DMS79 treated with DMSO at 0.1 percent for 48 hours (cell line): ENCODE measurements at regions not wholly inside any gene's neighbourhood (a gene's known extent, or its start where the extent isn't known, plus 50 kb on each side); places are given as distances from the start of the nearest gene placed in this dataset.

Experiments used
- DNase-seq: peaks from one replicate; lab custom pipeline; 2025; lab: John Stamatoyannopoulos, UW

GRCh38 chr10:44326474-44327030, 58.3 kb downstream of the CXCL12 start:
- DNase-seq = no peak

- DNase-seq = no peak
Measured at GRCh38 chr10:44325596-44326307, 59.1 kb downstream of the CXCL12 start.

GRCh38 chr10:44325157-44325556, 59.7 kb downstream of the CXCL12 start:
- DNase-seq = no peak

GRCh38 chr10:44323838-44324237, 61.1 kb downstream of the CXCL12 start:
- DNase-seq = no peak

- DNase-seq = no peak
Measured at GRCh38 chr10:44322137-44322536, 62.8 kb downstream of the CXCL12 start.

DNA sequence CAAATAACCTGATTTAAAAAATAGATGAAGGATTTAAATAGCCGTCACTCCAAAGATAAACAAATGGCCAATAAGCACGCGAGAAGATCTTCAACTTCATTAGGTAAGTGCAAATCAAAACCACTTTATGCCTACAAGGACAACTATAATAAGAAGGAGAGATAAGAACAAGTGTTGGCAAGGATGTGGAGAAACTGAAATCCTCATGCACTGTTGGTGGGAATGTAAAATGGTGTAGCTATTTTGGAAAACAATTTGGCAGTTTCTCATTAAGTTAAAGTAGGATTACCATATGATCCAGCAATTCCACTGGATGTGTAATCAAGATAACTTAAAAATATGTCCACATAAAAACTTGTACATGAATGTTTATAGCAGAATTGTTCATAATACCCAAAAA, 64.1 kb downstream of the CXCL12 start:
- DNase-seq = no peak

- DNase-seq = no peak
Measured at GRCh38 chr10:44317856-44318255, 67.0 kb downstream of the CXCL12 start.

- no peak for DNase-seq
Measured at GRCh38 chr10:44316922-44317215, 68.0 kb downstream of the CXCL12 start.

DNA sequence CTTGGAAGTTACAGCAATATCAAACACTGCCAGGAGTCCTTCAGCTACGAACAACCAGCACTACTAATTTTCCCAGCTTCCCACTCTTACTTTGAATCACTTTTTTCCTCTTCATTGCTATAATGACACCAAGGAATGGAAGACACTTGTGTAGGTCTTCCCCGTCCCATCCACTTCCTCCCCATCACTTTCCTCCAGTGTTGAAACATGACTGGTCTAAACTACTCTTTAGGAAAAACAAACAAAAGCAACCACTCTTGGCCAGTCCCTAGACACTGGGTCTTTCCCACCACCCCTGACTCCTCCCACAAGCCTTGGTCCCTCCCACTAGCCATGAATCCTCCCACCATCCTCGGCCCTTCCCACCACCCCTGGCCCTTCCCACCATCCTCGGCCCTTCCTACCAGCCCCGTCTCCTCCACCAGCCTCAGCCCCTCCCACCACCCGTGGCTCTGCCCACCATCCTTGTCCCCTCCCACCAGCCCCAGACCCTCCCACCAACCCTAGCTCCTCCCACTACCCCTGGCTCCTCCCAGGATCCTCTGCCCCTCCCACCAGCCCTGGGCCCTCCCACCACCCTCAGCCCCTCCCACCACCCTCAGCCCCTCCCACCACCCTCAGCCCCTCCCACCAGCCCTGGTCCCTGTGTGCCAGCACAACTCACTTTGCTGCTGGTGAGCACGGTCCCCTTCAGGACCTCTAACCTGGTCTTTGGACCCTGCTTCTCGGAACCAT, 68.5 kb downstream of the CXCL12 start:
- no peak for DNase-seq

- peak; percentile 18 for DNase-seq
Measured at GRCh38 chr10:44314802-44315460, 70.0 kb downstream of the CXCL12 start.

GRCh38 chr10:44313761-44314165, 71.1 kb downstream of the CXCL12 start:
- DNase-seq = peak; percentile 49

- DNase-seq = no peak
Measured at GRCh38 chr10:44312401-44312800, 72.5 kb downstream of the CXCL12 start.

DNA sequence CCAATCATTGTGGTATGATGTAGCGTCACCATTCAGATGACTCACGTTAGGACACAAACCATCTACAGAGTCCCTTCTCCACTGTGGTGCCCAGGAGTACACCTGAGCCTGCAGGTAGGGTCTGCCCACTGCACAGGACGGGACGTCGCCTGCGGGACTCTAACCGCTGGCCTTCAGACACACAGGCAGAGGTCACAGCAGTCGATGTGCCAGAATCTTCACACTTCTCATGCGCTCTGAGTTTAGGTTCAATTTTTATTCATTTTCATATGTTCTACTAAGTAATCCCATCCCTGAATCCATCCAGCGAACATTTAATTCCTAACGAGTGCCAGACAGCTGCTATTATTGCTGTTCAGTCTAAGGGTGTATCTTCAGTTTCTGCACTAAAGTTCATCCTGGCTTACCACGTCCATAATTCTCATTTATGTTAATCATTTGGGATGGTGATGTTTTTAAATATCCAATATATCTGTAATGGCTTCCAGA, 73.3 kb downstream of the CXCL12 start:
- no peak for DNase-seq

DNA sequence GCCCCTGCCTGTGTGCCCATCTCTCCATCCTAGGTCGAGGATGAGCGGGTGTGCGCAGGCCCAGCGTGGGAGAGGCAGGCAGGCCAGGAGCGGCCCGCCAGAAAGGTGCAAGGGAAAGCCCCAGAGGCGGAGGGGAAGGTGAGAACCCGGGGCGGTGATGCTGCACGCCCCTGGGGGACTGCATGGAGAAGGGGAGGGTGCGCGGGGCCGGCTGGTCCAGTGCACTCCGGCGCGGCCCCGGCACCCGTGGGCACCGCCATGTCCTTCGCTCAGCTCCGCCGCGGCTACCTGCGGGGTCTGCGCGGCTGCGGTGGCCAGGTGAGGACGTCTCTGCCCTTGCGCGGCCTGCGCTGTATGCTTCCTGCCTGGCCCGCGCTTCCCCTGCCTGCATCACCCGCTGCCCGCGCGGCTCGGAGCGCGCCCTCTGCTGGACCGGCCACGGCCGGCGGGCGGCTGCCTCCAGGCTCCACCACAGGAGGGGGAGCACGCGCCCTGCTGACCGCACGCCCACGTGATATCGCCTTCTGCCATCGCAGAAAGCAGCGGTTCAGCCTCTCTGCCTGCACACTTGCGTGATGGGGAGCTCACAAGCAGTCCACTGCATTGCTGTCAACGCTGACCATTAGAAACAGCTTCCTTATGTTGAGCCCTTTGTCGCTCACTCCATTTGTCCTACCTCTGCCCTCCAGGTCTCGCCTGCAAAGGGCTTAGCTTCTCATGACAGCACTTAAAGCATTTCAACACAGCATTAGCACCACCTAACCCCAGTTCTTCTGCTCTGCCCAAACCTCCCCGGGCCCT, 73.9 kb downstream of the CXCL12 start:
- no peak for DNase-seq

GRCh38 chr10:44309939-44310761, 74.7 kb downstream of the CXCL12 start:
- no peak for DNase-seq

DNA sequence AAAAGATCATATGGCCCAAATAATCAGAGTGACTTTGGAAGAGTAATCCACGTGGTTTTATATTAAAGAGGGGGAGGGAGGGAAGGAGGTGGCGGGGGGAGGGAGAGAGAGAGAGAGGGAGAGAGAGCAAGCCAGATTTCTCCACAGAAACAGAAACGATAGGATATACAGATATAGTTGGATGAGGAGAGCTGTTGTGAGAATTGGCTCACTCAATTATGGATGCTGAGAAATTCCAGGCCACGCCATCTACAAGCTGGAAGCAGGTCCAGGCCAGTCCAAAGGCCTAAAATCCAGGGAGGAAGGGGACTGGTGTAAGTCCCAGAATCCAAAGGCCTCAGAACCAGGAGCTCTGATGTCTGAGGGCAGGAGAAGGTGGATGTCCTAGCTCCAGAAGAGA, 75.5 kb downstream of the CXCL12 start:
- DNase-seq = no peak

DNA sequence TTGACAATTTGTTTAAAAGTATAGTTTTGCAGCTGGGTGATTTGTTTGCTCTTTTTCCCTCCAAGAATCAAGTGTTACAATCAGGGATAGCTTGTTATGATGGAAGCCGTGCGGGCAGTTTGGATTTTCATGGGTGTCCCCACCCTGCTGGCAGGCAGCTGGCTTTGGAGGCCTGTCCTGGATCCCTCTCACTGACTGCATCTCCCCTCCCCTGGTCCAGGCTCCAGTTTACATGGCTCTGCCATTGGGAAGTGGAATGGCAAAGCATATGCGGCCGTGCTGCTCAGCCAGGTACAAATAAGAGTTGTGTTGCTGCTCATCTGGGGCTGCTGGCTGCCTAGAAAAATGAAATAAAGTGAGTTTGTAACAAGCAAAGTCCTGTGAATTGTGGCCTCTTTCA, 76.0 kb downstream of the CXCL12 start:
- DNase-seq = no peak

DNA sequence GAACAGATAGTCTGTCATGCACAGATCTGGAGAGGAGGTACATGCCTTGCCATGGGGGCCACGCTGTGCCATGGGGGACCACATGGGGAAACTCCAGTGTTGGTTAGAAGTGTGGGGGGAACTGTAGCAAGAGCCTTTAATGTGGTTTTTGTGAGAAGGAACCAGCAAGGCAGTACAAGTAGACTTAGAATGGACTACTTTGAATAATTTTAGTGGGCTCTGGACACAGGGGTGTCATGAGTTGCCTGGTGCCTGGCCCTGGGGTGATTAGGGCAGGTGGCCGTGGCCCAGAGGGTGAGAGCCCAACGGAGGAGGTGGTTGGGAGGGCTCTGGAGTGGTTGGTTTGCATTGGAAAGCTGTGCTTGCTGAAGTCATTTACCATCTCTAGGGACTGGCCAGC, 77.2 kb downstream of the CXCL12 start:
- DNase-seq = no peak

- no peak for DNase-seq
Measured at GRCh38 chr10:44306762-44307161, 78.1 kb downstream of the CXCL12 start.

GRCh38 chr10:44306147-44306710, 78.7 kb downstream of the CXCL12 start:
- DNase-seq = no peak
